K562 (cell line): ENCODE measurements at regions not wholly inside any gene's neighbourhood (a gene's known extent, or its start where the extent isn't known, plus 50 kb on each side); places are given as distances from the start of the nearest gene placed in this dataset.

Source experiments
- ATAC-seq: fragments of 200-7000 bp; cut with Tn5 transposase; 3 replicates; pipeline ENCODE4 v1.9.1; 2020; ENCODE audit warnings: moderate library complexity
- BruUV-seq: library from RNA; stranded (reverse); fragments of 400-500 nt; replicated peaks from 2 replicates; lab custom pipeline; 2021; lab: Mats Ljungman, UMichigan
- CTCF ChIA-PET: fragments of 300-600 bp; formaldehyde crosslinking; extraction: SDS; loops from one replicate; lab custom pipeline; 2021; ENCODE audit warnings: low intra/inter-chr PET ratio; lab: Yijun Ruan, JAX
- POLR2A ChIA-PET: fragments of 300-600, 350-650 bp; sonication (Branson Sonifier 250); formaldehyde crosslinking; extraction: SDS; loops from one replicate; lab custom pipeline; 2021; ENCODE audit warnings: antibody characterized with exemption, inconsistent platforms; lab: Yijun Ruan, JAX
- DNase-seq, 4 experiments: peaks; one replicate each; pipeline versions ENCODE4 v3.0.0 to v3.0.0-alpha.2; 2011 to 2018; ENCODE audit warnings: low spot score in 3 of 4, mixed read lengths in 3 of 4; ENCODE audit errors: extremely low read depth in 1 of 4
- FAIRE-seq: peaks from 2 replicates; lab custom pipeline; 2011; peaks lifted over from hg19 to GRCh38; lab: Jason Lieb, UNC
- H2AFZ ChIP-seq: 2 replicates; pipeline ENCODE4 v1.6.0; 2011; ENCODE audit warnings: low read depth, low read length, control low read depth, inconsistent platforms
- H3K27ac ChIP-seq: fragments of 200-600 bp; 3 replicates; pipeline ENCODE4 v1.8.0; 2011; ENCODE audit warnings: low read depth, mild to moderate bottlenecking, control low read depth, inconsistent platforms, low read length, moderate library complexity, mixed read lengths; ENCODE audit errors: extremely low read depth
- H3K27me3 ChIP-seq, 2 experiments: fragments of 300-600 bp in 1 of 2; 2 replicates in 1 of 2; 3 replicates in 1 of 2; pipeline versions ENCODE4 v1.6.0 to v1.8.0; 2011; ENCODE audit warnings: inconsistent platforms in 2 of 2, low read length in 2 of 2, mild to moderate bottlenecking in 1 of 2, mixed read lengths in 1 of 2, moderate library complexity in 1 of 2; ENCODE audit not compliant: control insufficient read depth in 2 of 2, insufficient read depth in 2 of 2
- H3K36me3 ChIP-seq: fragments of 300-600 bp; 3 replicates; pipeline ENCODE4 v1.8.0; 2011; ENCODE audit warnings: mild to moderate bottlenecking, low read length, inconsistent platforms; ENCODE audit not compliant: control insufficient read depth, insufficient read depth
- H3K4me1 ChIP-seq, 2 experiments: fragments of 200-600 bp in 1 of 2; replicated peaks in 1 of 2; 2 replicates in 1 of 2; 3 replicates in 1 of 2; pipeline versions ENCODE4 v1.5.1 to v1.8.0; 2011; ENCODE audit warnings: inconsistent platforms in 2 of 2, low read length in 2 of 2, mild to moderate bottlenecking in 1 of 2, mixed read lengths in 1 of 2, moderate library complexity in 1 of 2; ENCODE audit not compliant: control insufficient read depth in 2 of 2, insufficient read depth in 2 of 2
- H3K4me2 ChIP-seq: 2 replicates; pipeline ENCODE4 v1.6.1; 2011; ENCODE audit warnings: low read length, control low read depth, inconsistent platforms, mixed read lengths; ENCODE audit not compliant: insufficient read depth
- H3K4me3 ChIP-seq: fragments of 200-600 bp; sonication (generic), shearing (Covaris generic); 2 replicates; pipeline ENCODE4 v1.5.1; 2016; ENCODE audit warnings: control low read depth, inconsistent platforms
- H3K79me2 ChIP-seq: fragments of 200-600 bp; 3 replicates; pipeline ENCODE4 v1.8.0; 2011; ENCODE audit warnings: low read length, inconsistent platforms; ENCODE audit not compliant: control insufficient read depth, insufficient read depth
- H3K9ac ChIP-seq, 2 experiments: 2 replicates each; pipeline versions ENCODE4 v1.6.0 to v1.6.1; 2011; ENCODE audit warnings: low read depth in 2 of 2, low read length in 2 of 2, control low read depth in 1 of 2, inconsistent platforms in 1 of 2, mild to moderate bottlenecking in 1 of 2, mixed read lengths in 1 of 2; ENCODE audit not compliant: insufficient read depth in 1 of 2
- H3K9me1 ChIP-seq: one replicate; pipeline ENCODE4 v1.6.0; 2011; ENCODE audit warnings: inconsistent platforms, mild to moderate bottlenecking, low read length, moderate library complexity; ENCODE audit not compliant: control insufficient read depth, insufficient read depth
- H3K9me3 ChIP-seq: replicated peaks from 2 replicates; pipeline ENCODE4 v1.5.1; 2011; ENCODE audit warnings: low read depth, low read length, inconsistent platforms; ENCODE audit not compliant: control insufficient read depth, insufficient read depth
- H4K20me1 ChIP-seq: replicated peaks from 2 replicates; pipeline ENCODE4 v1.6.1; 2011; ENCODE audit warnings: low read length, inconsistent platforms, mixed read lengths; ENCODE audit not compliant: control insufficient read depth, insufficient read depth
- BCLAF1 ChIP-seq, 2 experiments: fragments of 450-650 bp in 1 of 2; IDR thresholded peaks; 2 replicates each; pipeline ENCODE4 v1.6.1; 2011 to 2017; ENCODE audit warnings: low read depth in 2 of 2, antibody characterized with exemption in 1 of 2, borderline replicate concordance in 1 of 2, low read length in 1 of 2, mild to moderate bottlenecking in 1 of 2, mixed read lengths in 1 of 2; ENCODE audit not compliant: control insufficient read depth in 1 of 2
- BHLHE40 ChIP-seq: IDR thresholded peaks from 2 replicates; pipeline ENCODE4 v1.6.1; 2011; ENCODE audit warnings: low read length, improper control_type of control experiment
- HIVEP1 ChIP-seq: fragments of 250-450 bp; sonication (Bioruptor Pico); IDR thresholded peaks from 2 replicates; pipeline ENCODE4 v1.4.0; 2020; ENCODE audit warnings: mild to moderate bottlenecking
- HNRNPUL1 ChIP-seq: fragments of 200-400 bp; formaldehyde crosslinking; IDR thresholded peaks from 2 replicates; pipeline ENCODE4 v1.6.1; 2017; ENCODE audit warnings: low read length
- SIN3B ChIP-seq: fragments of 450-650 bp; IDR thresholded peaks from 2 replicates; pipeline ENCODE4 v1.6.1; 2017; ENCODE audit warnings: low read depth, mild to moderate bottlenecking, moderate library complexity
- ZNF197 ChIP-seq: fragments of 200-800 bp; sonication (Bioruptor generic); IDR thresholded peaks from 2 replicates; pipeline ENCODE4 v1.6.1; 2016; ENCODE audit warnings: low read depth, missing genetic modification characterization, missing compliant biosample characterization
- WGBS: fragments of 100-300 bp; shearing (Covaris generic); methylation state at CpG from one replicate; pipeline ENCODE4 v1.1.6; 2016; ENCODE audit warnings: low coverage, mixed read lengths; ENCODE audit not compliant: insufficient coverage; ENCODE audit errors: missing lambda C conversion rate; 5-methylcytosine and 5-hydroxymethylcytosine counted together
- in situ Hi-C: fragments of 300-500 bp; cut with MboI; formaldehyde crosslinking; loops from 4 replicates; pipeline ENCODE4 v1.15.0; 2018; ENCODE audit warnings: inconsistent platforms, mixed read lengths
- intact Hi-C: fragments of 100-400 bp; cut with micrococcal nuclease; formaldehyde crosslinking; loops from 2 replicates; pipeline ENCODE4 v1.14.2; 2022

DNA sequence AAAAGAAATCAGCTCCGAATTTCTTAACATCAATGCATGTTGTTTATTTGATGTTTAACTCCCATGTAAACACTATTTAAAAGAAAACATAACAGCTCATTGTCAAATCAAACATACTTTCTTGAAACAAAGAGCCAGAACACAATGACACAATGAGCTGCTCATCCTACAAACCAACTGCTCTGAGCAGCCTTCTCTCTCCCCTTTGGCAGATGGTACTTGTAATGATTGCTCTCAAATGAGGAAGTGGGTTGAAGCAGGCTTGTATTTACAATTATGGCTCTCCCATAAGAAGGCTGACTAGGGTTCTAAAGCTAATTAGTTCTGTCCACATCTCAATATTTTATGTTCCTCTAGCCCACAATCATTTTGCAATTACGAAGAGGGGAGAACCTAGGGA lies 637.8 kb upstream of the ADGRL3 start:
- Histone ChIP-seq H3K9ac (no peak overlapping the region), H3K4me2 (no peak overlapping the region), H3K36me3 (no peaks in the 10 kb centered on the region), H3K27me3 (no peaks in the 10 kb centered on the region), H2AFZ (no peak overlapping the region), H3K4me1 (no peaks in the 10 kb centered on the region), H4K20me1 (no peaks in the 10 kb centered on the region), H3K79me2 (no peaks in the 10 kb centered on the region), H3K4me3 (no peak overlapping the region), H3K9me1 (no peaks in the 10 kb centered on the region), H3K9me3 (no peaks in the 10 kb centered on the region; the same call in 1 of the 2 replicates), H3K27ac (no peak overlapping the region)
- intact Hi-C loops (no loop called here), in situ Hi-C loops (no loop called here)
- ATAC-seq (no peak), DNase-seq (no peak), FAIRE-seq (no peak)
- TF ChIP-seq SIN3B (no peak), BCLAF1 (IDR thresholded peaks at IDR 0.05; ENCODE audit: borderline replicate concordance in 1 of 2, control insufficient read depth in 1 of 2, low read depth in 2 of 2, low read length in 1 of 2) (no peak), BHLHE40 (no peak), HIVEP1 (no peak), HNRNPUL1 (no peak), ZNF197 (CRISPR knock-in tag) (no peak)
- ChIA-PET POLR2A (no interaction called here), CTCF (no interaction called here)
- 0% methylated on average over 2 of the region's 2 CpGs for WGBS
- no TSS peak for BruUV-seq
